NCI-H524 treated with DMSO at 0.1 percent for 48 hours (cell line): ENCODE measurements at regions not wholly inside any gene's neighbourhood (a gene's known extent, or its start where the extent isn't known, plus 50 kb on each side); places are given as distances from the start of the nearest gene placed in this dataset.
A peak's percentile ranks its signal among the peaks of the same experiment; 100 is the strongest.
"Not testable (repeated sequence)": the region's sequence is repeated elsewhere in the genome, so short reads cannot be mapped to it uniquely, and the experiment has no call there.

Source experiments
- DNase-seq: peaks from one replicate; lab custom pipeline; 2025; lab: John Stamatoyannopoulos, UW

DNA sequence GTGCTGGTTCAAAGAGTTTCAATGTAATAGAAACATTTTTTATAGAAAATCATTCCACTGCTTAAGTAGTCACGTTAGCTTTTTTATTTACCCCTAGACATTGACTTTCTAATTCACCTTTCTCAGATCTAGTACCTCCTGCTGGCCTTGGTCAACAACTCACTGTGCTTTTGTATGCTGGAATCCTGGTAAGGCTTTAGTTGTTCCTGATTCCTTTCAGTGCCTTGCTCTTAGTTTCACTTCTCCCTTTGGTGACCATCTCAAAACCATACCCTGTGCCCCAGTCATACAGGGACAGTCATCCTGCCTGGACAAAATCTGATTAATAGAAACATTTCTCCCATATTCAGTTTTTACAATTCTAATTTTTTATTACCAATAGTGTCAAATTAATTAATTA lies 130.2 kb downstream of the GPR37 start:
- DNase-seq = no peak

DNA sequence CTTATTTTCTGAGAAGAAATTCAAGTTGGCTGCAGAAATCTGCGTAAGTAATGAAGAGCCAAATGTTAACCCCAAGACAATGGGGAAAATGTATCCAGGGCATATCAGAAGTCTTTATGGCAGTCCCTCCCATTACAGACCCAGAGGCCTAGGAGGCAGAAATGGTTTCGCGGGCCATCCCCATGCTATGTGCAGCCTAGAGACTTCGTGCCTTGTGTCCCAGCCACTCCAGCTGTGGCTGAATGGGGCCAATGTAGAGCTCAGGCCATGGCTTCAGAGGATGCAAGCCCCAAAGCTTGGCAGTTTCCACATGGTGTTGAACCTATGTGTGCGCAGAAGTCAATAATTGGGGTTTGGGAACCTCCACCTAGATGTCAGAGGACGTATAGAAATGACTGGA lies 131.9 kb downstream of the GPR37 start:
- DNase-seq = no peak

DNA sequence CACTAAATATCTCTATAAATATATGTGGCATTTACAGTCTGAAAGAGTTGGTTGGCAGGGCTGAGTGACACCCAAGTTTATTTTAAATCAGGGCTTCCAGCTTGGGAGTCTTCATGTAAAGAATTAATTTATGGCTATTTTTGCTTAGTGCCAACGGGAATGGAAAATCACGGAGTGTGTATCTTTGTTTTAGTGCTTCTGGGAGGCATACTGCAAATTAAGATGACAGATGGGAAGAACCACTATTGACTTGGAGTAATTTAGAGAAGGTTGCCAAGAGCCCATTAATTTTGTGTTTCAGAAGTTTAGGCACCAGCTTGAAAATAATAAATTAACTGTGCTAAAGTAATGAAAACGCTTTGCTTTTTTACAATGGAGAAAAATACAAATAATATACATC lies 135.2 kb downstream of the GPR37 start:
- peak; percentile 61 for DNase-seq

DNA sequence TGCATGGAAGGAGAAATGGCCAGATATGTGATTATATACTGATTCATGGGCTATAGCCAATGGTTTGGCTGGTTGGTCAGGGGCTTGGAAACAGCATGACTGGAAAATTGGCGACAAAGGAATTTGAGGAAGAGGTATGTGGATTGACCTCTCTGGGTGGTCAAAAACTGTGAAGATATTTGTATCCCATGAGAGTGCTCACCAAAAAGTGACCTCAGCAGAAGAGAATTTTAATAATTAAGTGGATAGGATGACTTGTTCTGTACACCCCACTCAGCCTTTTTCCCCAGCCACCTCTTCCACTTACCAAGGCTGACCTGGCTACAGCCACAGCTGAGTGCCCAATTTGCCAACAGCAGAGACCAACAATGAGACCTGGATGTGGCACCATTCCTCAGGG lies 146.7 kb downstream of the GPR37 start:
- DNase-seq = no peak

DNA sequence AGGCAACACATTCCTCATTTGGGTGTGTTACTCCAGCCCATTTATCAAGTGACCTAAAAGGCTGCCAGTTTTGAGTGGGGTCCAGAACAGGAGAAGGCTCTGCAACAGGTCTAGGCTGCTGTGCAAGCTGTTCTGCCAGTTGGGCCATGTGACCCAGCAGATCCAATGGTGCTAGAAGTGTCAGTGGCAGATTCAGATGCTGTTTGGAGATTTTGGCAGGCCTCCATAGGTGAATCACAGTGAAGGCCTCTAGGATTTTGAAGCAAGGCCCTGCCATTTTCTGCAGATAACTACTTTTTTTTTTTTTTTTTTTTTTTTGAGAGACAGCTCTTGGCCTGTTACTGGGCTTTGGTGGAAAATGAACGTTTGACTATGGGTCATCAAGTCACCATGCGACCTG lies 147.5 kb downstream of the GPR37 start:
- not testable (repeated sequence) for DNase-seq

DNA sequence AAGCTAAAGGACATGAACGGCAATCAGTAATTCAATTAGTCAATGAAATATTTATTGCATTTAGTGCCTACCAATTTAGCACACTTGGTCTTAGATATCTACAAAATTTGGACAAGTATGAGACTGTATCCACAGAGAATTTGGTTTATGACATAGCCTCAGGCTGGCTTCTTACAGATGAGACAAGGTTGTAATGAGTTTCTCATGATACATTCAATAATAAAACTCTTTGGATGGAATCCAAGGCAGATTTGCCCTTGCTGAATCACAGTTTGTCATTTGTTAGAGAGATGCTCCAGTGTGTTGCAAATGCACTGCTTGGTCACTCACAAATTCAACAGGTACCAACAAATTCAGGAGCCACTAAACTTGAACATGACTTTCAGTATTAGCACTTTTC lies 162.5 kb downstream of the GPR37 start:
- no peak for DNase-seq

DNA sequence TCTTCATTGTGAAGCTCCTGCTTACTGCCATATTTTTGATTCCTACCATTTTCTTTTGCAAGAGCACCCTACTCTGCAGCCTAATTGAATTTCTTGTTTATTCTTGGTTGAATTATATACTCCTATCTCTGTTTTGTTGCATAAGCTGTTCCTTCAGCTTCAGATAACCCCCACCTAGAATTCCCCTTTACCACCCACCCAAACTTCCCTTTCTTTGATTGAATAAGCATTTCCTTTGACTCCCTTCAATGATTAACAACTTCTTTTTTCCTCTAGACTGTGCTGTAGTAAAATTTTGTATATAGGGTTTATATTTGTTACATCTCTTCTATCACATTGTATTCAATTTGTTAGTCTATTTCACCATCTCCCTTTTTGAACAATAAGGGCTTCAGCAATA lies 168.1 kb downstream of the GPR37 start:
- no peak for DNase-seq

DNA sequence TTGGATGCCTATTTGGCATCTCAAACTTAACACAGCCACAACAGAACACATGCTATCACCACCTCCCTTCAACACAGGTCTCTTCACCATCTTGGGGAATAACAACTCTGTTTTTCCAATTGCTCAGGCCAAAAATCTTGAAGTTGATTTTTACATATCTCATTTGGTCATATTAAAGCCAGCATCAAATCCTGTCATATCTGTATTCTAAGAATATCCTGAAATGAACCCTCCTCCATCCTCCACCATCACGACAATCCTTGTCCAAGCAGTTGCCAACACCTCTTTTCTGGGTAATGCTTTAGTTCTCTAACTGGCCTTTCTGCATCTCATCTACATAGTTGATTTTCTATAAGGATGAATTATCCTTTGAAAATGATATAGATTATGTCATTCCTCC lies 168.7 kb downstream of the GPR37 start:
- DNase-seq = no peak

DNA sequence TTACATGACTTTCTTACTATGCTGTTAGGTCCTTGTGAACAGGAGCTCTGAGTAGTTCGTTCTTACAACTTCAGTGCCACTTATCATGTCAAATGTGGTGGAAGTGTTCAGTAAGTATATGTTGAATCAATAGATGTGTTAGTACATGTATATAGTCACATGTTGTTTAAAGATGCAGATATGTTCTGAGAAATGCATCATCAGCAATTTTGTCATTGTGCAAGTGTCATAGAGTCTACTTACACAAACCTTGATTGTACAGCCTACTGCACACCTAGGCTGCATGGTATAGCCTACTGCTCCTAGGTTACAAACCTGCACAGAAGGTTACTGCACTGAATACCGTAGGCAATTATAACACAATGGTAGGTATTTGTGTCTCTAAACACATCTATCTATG lies 174.8 kb downstream of the GPR37 start:
- no peak for DNase-seq

DNA sequence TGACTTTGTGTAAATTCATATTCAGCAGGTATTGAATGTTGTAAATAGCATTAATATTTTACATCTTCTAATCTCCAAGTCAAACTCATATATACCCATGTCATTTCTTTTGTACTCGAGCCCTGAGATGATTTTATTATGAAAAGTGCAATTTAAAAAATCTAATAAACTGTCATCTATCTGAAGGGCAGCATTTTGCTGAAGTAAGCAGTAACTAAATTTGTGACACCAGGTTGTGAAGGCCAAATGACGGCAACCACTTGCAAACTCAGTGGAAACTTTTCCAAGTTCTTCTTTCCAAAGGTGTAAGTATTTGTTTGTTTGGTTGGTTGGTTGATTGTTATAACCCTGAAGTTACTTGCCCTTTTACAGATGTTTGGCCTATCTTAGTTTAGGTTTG lies 188.3 kb downstream of the GPR37 start:
- DNase-seq = no peak

DNA sequence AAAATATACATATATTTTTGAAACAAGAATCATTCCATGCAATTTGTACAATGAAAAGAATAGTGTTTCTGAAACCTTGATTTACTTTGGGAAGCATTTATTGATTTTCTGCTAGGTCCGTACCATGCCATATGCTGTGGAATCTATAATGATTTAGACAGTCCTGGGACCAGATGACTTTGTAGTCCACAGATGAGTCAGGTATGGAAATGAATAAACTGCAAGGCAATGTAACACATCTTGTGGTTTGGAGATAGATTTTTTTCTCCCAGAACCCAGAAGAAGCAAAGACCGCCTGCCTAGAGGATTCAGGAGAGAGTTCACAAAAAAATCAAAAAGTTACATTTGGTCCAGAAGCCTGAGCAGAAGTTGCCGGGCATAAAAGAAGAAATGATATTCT lies 190.4 kb downstream of the GPR37 start:
- DNase-seq = no peak

DNA sequence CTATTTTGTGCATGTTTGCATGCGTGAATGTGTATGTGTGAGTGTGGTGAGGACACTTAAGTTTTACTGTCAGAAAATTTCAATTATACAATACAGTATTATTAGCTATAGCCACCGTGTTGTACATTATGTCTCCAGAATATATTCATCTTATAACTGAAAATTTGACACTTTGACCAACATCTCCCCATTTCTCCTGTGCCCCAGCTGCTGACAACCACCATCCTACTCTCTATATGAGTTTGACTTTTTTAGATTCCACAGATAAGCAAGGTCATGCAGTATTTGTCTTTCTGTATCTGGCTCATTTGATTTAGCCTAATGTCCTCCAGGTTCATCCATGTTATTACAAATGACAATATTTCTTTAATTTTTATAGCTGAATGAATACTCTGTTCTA lies 195.0 kb downstream of the GPR37 start:
- DNase-seq = no peak

DNA sequence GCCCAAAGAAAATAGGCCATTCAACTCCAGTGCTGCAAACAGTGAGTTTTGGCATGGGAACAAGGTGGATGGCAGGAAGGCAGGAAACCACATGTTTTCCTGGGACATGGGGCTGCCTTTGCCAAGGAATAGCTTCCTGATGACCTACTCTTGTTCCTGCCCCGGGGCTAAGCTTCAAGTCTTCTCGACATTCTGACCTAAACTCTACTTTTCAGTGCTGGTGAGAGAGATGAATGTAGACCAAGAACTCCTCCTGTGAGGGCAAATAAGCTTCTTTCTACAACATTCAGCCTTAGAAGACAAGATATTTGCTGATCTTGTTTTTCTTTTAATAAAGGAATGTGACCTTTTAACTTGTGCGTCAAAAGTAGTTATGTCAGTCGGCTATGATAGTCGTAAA lies 199.0 kb downstream of the GPR37 start:
- no peak for DNase-seq

DNA sequence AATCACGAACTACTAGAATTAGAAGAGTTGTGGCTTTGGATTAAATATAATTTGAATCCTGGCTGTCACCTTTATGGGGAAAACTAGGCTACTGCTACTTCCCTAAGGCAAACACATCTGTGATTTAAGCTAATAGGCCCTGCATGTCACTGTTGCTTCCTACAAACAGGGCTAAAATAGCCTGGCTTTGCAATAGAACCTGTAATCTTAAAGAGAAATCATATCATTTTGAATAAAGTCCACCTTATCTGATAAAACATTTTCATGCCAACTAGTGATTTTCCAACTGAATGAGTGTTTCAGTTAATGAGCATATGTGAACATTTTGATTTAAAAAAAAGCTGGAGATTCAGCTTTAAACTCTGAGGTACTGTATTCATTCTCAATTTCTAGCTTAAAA lies 208.0 kb downstream of the GPR37 start:
- DNase-seq = no peak

DNA sequence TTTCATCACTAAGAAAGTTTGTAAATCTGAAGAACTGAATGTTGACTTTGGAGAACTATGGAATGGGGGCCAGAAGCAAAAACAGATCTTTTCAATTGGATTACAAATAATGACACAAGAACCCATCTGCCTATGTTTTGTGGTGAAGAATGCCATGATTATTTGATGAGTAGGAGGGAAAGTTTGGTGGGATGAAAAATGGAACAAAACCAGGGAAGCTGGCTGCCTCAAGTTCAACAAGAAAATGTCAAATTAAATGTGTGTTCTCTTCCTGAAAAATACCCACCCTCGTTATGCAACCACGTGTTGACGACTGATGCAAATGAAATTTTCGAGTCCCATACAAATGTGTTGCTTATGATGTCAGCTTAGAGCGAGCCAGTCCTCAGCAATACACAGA lies 208.5 kb downstream of the GPR37 start:
- DNase-seq = no peak

DNA sequence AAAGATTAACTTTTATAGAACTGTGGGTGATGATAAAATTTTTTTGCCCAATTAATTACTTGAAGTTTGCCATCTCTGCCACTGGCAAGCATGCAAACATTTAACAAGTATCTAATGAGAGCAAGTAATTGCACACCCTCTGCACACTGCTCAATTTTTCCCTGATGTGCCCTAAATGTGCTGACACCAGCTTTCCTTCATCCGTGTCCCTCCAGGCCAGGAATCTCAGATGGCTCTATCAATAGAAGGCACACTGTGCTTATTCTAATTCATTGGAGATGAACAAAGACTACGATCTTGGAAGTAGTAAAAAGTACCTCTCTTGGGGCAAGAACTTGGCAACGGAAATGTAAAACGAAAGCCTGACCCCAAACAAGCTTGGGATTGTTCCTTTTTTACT lies 212.1 kb downstream of the GPR37 start:
- no peak for DNase-seq

DNA sequence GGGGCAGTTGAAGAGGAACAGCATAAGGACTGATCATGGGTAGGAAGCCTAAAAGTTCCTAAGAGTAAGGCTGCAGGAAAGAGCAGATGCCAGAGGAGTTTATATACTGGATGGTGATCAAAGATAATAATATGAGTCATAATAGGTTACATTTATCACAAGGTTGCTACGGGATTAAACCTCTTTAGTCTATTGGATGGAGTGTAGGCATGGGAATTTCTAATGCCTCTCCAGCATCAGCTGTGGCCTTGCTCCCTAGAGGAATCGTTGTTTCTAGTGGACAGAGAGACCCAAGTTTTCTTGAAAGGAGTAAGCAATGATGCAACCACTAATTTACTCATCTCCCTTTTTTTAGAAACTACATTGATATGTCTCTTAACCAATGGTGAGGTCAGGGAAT lies 213.4 kb downstream of the GPR37 start:
- peak; percentile 9 for DNase-seq

DNA sequence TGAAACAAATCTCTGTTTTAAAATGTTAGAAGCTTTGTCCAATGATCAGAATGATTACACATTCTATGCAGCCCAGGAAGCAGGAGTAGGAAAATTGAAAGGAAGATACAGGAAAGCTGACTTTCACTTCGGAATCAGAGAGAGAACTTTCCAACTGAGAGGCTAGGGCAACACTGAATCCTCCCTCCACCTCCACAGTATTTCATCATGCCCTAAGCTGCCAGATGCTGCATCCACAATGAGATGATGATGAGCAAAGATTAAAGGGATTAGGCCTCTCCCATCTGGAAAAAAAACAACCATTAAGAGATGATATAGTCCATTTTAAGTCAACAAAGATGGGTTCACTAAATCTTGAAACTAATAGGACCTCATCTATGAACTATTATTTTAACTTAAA lies 215.6 kb downstream of the GPR37 start:
- DNase-seq = peak; percentile 78

DNA sequence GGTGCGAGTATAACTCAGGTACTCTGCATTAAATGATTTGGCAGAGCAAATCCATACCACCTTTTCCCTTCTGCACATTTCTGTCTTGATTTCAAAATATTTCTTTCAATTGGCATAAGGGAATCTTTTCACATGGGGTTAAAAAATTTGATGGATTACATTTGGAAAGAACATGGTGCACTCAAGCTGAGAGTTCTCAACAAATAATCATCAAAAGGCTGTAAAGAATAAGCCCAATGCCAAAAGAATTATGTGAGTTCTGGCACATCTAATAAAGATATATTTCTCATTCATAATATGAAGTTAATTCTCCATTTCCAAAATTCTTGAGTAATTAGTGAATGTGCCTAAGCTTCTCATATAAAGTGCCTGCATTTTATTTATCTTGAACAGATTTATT lies 223.1 kb downstream of the GPR37 start:
- no peak for DNase-seq

DNA sequence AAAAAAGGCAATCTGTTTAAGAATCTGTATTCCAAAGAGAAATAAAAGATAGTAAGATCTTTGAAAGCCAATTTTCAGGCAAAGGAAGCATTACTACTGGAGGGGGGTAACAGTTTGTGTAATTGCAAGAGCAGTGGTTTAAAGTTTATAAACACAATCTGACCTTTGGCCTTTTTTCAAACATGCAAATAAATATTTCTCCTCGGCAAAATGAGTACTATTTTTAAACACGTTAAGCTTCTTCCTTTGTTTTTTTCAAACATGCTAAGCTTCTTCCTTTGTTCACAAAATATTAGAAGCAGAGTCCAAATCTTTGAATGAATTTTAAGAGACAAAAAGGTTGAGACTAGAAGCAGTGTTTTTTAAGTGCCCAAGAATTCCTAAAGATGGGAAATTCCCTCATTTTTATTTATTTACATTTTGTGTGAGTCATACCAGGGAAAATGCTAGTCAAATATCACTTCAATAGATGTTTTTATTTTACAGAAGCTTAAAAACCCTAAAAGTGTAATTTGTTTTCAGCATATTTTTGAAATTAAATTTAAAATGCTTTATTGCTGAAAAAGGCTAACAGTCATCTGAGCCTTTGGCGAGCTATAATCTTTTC lies 229.3 kb downstream of the GPR37 start:
- DNase-seq = no peak

DNA sequence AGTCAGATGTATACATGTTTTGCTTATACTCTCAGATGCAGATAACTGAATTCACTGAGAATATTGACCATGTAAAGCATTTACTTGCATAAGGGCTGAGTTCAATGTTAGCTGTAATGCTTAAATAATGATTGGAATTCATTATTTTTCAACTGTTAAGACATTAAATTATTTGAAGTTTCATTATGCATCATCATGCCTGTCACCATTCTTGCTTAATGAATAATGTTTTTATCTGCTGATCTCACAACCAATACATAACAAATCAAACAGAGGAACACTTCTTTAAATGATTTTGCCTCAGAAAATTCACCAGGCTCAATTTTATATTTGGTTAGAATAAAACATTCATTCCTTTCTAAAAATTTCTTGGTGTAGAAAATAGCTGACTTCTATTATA lies 233.4 kb downstream of the GPR37 start:
- DNase-seq = no peak

DNA sequence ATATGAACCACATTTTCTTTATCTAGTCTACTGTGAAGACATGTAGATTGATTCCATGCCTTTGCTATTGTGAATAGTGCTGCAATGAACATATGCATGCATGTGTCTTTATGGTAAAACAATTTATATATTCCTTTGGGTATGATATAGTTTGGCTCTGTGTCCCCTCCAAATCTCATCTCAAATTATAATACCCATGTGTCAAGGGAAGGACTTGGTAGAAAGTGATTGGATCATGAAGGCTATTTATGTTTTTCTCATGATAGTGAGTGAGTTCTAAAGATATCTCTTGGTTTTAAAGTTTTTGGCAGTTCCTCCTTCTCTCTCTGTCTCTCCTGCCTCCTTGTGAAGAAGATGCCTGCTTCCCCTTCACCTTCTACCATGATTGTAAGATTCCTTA lies 248.7 kb downstream of the GPR37 start:
- DNase-seq = no peak

DNA sequence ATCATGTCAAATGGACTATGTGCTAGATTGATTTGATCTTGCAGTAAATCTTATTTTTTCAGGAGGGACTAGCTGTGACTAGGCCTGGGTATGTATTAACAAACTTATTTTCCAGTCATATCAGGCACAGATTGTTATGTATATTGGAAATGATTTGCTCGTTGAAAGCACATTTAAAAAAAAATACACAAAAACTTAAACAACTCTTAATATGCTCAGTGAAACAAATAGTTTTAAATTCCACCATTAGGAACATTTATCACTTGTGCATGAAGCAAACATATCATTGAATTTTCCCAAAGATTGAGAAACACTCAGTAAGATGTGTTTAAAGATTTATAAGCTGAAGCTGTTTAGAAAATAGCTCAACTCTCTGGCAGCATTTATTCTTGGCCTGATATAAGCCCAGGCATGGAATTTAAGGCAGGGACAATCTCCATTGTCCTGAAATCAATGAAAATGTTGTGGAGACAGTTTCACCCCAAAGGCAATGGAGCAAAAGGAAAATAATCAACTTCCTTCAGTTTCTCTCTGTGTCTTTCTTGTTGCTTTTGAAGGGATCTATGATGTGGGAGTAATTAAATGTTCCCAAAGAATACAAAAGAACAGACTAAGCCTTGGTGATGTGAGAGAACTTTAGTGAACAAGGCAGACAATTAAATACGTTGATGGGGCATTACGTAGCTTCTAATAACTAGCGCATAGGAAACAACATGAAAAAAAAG lies 250.3 kb downstream of the GPR37 start:
- no peak for DNase-seq

DNA sequence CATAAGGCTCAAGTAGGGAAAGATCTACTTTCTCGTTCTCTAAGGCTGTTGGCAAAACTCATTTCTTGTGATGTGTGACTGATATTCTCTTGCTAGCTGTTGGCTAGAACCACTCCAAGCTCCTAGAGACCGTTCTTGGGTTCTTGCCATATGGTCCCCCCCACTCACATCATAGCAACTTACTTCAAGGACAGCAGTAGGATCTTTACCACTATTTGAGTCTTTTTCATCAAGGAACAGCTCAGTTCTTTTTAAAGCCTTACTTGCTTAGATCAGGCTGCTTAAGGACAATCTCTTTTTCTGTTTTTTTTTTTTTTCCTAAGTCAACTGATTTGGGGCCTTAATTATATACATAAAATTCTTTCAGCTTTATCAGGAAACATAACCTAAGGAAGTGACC lies 251.1 kb downstream of the GPR37 start:
- DNase-seq = no peak
